Smooth muscle cell (in vitro differentiated cells): ENCODE measurements at regions not wholly inside any gene's neighbourhood (a gene's known extent, or its start where the extent isn't known, plus 50 kb on each side); places are given as distances from the start of the nearest gene placed in this dataset.

ENCODE experiments used
- DNase-seq: peaks from one replicate; lab custom pipeline; 2025; ENCODE audit not compliant: unreplicated experiment; lab: John Stamatoyannopoulos, UW
- H2AFZ ChIP-seq: fragments of 200-600 bp; sonication (generic); 2 replicates; pipeline ENCODE4 v1.6.0; 2016; ENCODE audit warnings: antibody characterized with exemption, low read depth, mild to moderate bottlenecking
- H3F3A ChIP-seq: fragments of 200-600 bp; sonication (generic); 2 replicates; pipeline ENCODE4 v1.6.0; 2017; ENCODE audit warnings: antibody characterized with exemption, low read depth
- H3K27ac ChIP-seq: fragments of 200-600 bp; sonication (generic); 2 replicates; pipeline ENCODE4 v1.5.1; 2016; ENCODE audit warnings: low read depth, mild to moderate bottlenecking
- H3K27me3 ChIP-seq: fragments of 200-600 bp; sonication (generic); 2 replicates; pipeline ENCODE4 v1.6.1; 2016; ENCODE audit warnings: low read depth, mild to moderate bottlenecking
- H3K36me3 ChIP-seq: fragments of 200-600 bp; sonication (generic); 2 replicates; pipeline ENCODE4 v1.5.1; 2016; ENCODE audit warnings: low read depth
- H3K4me1 ChIP-seq: fragments of 200-600 bp; sonication (generic); 2 replicates; pipeline ENCODE4 v1.5.1; 2016; ENCODE audit warnings: low read depth
- H3K4me2 ChIP-seq: fragments of 200-600 bp; sonication (generic); 2 replicates; pipeline ENCODE4 v1.6.0; 2016; ENCODE audit warnings: mild to moderate bottlenecking
- H3K4me3 ChIP-seq: fragments of 200-600 bp; sonication (generic); 2 replicates; pipeline ENCODE4 v1.5.1; 2016; ENCODE audit warnings: mild to moderate bottlenecking
- H3K79me2 ChIP-seq: fragments of 200-600 bp; sonication (generic); 2 replicates; pipeline ENCODE4 v1.6.0; 2016; ENCODE audit warnings: low read depth, mild to moderate bottlenecking
- H3K9ac ChIP-seq: fragments of 200-600 bp; sonication (generic); 2 replicates; pipeline ENCODE4 v1.6.0; 2016; ENCODE audit warnings: low read depth
- H3K9me3 ChIP-seq: fragments of 200-600 bp; sonication (generic); replicated peaks from 2 replicates; pipeline ENCODE4 v1.5.1; 2016; ENCODE audit warnings: low read depth
- H4K20me1 ChIP-seq: fragments of 200-600 bp; sonication (generic); 2 replicates; pipeline ENCODE4 v1.6.0; 2016; ENCODE audit warnings: low read depth
- CTCF ChIP-seq: fragments of 200-600 bp; sonication (generic); IDR thresholded peaks from 2 replicates; pipeline ENCODE4 v1.5.1; 2017; ENCODE audit warnings: borderline replicate concordance, mild to moderate bottlenecking, antibody characterized with exemption; ENCODE audit not compliant: insufficient read depth, poor library complexity, severe bottlenecking
- WGBS: methylation state at CpG from one replicate; pipeline ENCODE4 v1.1.7; 2016; ENCODE audit warnings: low lambda C conversion rate; 5-methylcytosine and 5-hydroxymethylcytosine counted together

GRCh38 chr18:56545464-56545863 is 92.9 kb downstream of the TXNL1 start:
- DNase-seq = no peak
- Histone ChIP-seq H3K27me3 (no peaks in the 10 kb centered on the region), H3F3A (no peaks in the 10 kb centered on the region), H3K9ac (no peak overlapping the region), H3K79me2 (no peaks in the 10 kb centered on the region), H3K4me1 (no peaks in the 10 kb centered on the region), H3K9me3 (no peaks in the 10 kb centered on the region), H3K36me3 (no peaks in the 10 kb centered on the region), H3K4me3 (no peak overlapping the region), H3K4me2 (no peak overlapping the region), H3K27ac (no peak overlapping the region), H4K20me1 (no peaks in the 10 kb centered on the region), H2AFZ (no peak overlapping the region)
- WGBS = 90% methylated on average over 1 of the region's 1 CpG
- TF ChIP-seq CTCF = no peak

GRCh38 chr18:56542476-56542875 is 95.9 kb downstream of the TXNL1 start:
- 50% methylated on average over 2 of the region's 2 CpGs for WGBS

GRCh38 chr18:56541793-56542192 is 96.6 kb downstream of the TXNL1 start:
- Histone ChIP-seq H3K4me2 (no peak overlapping the region), H3K9me3 (no peaks in the 10 kb centered on the region), H3K4me1 (no peaks in the 10 kb centered on the region), H3K27ac (no peak overlapping the region), H3K36me3 (no peaks in the 10 kb centered on the region), H3K4me3 (no peak overlapping the region), H4K20me1 (no peaks in the 10 kb centered on the region), H3K27me3 (no peaks in the 10 kb centered on the region), H3K79me2 (no peaks in the 10 kb centered on the region), H3F3A (no peaks in the 10 kb centered on the region), H3K9ac (no peak overlapping the region), H2AFZ (no peak overlapping the region)
- DNase-seq = no peak
- WGBS = 49% methylated on average over 2 of the region's 2 CpGs
- no peak for TF ChIP-seq CTCF

More at GRCh38 chr18:56542476-56542875, 95.9 kb downstream of the TXNL1 start:
- TF ChIP-seq CTCF = no peak
- Histone ChIP-seq H3K4me1 (no peaks in the 10 kb centered on the region), H3F3A (no peaks in the 10 kb centered on the region), H3K36me3 (no peaks in the 10 kb centered on the region), H4K20me1 (no peaks in the 10 kb centered on the region), H3K9me3 (no peaks in the 10 kb centered on the region), H3K27me3 (no peaks in the 10 kb centered on the region), H3K4me2 (no peak overlapping the region), H3K79me2 (no peaks in the 10 kb centered on the region), H2AFZ (no peak overlapping the region), H3K9ac (no peak overlapping the region), H3K27ac (no peak overlapping the region), H3K4me3 (no peak overlapping the region)
- no peak for DNase-seq

GRCh38 chr18:56541340-56541739 is 97.1 kb downstream of the TXNL1 start:
- H3K4me2 ChIP-seq = no peak overlapping the region
- no peaks in the 10 kb centered on the region for H3K79me2 ChIP-seq
- no peaks in the 10 kb centered on the region for H3K36me3 ChIP-seq
- H3K27me3 ChIP-seq = no peaks in the 10 kb centered on the region
- 95% methylated on average over 2 of the region's 2 CpGs for WGBS
- H4K20me1 ChIP-seq = no peaks in the 10 kb centered on the region
- no peaks in the 10 kb centered on the region for H3K9me3 ChIP-seq
- H3K9ac ChIP-seq = no peak overlapping the region
- no peak for TF ChIP-seq CTCF
- H3K27ac ChIP-seq = no peak overlapping the region
- no peak overlapping the region for H3K4me3 ChIP-seq
- H2AFZ ChIP-seq = no peak overlapping the region
- DNase-seq = no peak
- no peaks in the 10 kb centered on the region for H3K4me1 ChIP-seq
- no peaks in the 10 kb centered on the region for H3F3A ChIP-seq
